ENCODE measurements at regions not wholly inside any gene's neighbourhood (a gene's known extent, or its start where the extent isn't known, plus 50 kb on each side); places are given as distances from the start of the nearest gene placed in this dataset.

GRCh38 chr20:10735195-10735949, 61.6 kb upstream of the JAG1 start:
- TF ChIP-seq CTCF (IDR thresholded peaks at IDR 0.05; ENCODE audit: low read depth, low read length), result no peak
- DNase-seq (ENCODE audit: extremely low read depth, low read depth), result no peak

GRCh38 chr20:10739134-10739533, 65.3 kb upstream of the JAG1 start:
- TF ChIP-seq CTCF (IDR thresholded peaks at IDR 0.05; ENCODE audit: low read depth, low read length), result no peak
- no peak for DNase-seq (ENCODE audit: extremely low read depth, low read depth)

GRCh38 chr20:10739566-10739965, 65.8 kb upstream of the JAG1 start:
- no peak for TF ChIP-seq CTCF (IDR thresholded peaks at IDR 0.05; ENCODE audit: low read depth, low read length)
- DNase-seq (ENCODE audit: extremely low read depth, low read depth), result no peak

GRCh38 chr20:10741060-10741459, 67.3 kb upstream of the JAG1 start:
- no peak for TF ChIP-seq CTCF (IDR thresholded peaks at IDR 0.05; ENCODE audit: low read depth, low read length)
- DNase-seq (ENCODE audit: extremely low read depth, low read depth), result no peak

GRCh38 chr20:10745790-10746189, 72.0 kb upstream of the JAG1 start:
- TF ChIP-seq CTCF (IDR thresholded peaks at IDR 0.05; ENCODE audit: low read depth, low read length), result no peak
- DNase-seq (ENCODE audit: extremely low read depth, low read depth), result no peak

GRCh38 chr20:10747019-10747418, 73.2 kb upstream of the JAG1 start:
- TF ChIP-seq CTCF (IDR thresholded peaks at IDR 0.05; ENCODE audit: low read depth, low read length), result no peak
- DNase-seq (ENCODE audit: extremely low read depth, low read depth), result no peak

- DNase-seq (ENCODE audit: extremely low read depth, low read depth), result no peak
- TF ChIP-seq CTCF (IDR thresholded peaks at IDR 0.05; ENCODE audit: low read depth, low read length), result no peak
These were observed 75.3 kb upstream of the JAG1 start for GRCh38 chr20:10749084-10749483.
